HG02884 (cell line): ENCODE measurements at regions not wholly inside any gene's neighbourhood (a gene's known extent, or its start where the extent isn't known, plus 50 kb on each side); places are given as distances from the start of the nearest gene placed in this dataset.
"Not testable (repeated sequence)": the region's sequence is repeated elsewhere in the genome, so short reads cannot be mapped to it uniquely, and the experiment has no call there.

Experiments
- ATAC-seq: cut with Tn5 transposase; IDR thresholded peaks from one replicate; pipeline ENCODE4 v1.9.1; 2021; ENCODE audit warnings: mild to moderate bottlenecking, moderate library complexity; ENCODE audit not compliant: unreplicated experiment

DNA sequence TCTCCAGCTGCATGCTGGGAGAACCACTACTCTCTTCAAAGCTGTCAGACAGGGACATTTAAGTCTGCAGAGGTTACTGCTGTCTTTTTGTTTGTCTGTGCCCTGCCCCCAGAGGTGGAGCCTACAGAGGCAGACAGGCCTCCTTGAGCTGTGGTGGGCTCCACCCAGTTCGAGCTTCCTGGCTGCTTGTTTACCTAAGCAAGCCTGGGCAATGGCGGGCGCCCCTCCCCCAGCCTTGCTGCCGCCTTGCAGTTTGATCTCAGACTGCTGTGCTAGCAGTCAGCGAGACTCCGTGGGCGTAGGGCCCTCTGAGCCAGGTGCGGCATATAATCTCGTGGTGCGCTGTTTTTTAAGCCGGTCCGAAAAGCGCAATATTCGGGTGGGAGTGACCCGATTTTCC is 215.0 kb downstream of the STIM2 start:
- ATAC-seq, result not testable (repeated sequence)

DNA sequence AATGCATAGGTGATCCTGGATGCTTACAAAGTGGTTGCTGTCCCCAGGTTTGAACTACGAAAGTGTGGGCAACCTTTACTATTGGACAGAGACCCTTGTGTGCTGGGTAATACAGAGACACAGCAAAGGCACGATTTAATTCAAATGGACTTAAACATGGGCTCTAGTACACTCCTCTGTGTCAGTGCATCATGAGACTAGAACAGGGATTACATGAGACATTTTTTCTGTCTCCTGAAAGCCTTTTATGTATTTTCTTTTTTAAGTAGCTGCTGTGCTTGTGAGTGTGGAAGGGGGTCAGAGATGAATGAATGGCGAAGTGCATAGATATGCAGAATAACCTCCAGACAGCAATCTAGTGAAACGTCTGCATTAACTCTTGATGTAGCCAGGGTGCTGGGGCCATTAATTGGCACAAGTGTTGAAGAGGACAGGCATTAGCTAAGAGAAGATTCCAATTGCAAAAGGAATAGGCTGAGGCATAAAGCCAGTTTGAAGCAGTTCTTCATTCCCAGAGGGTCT is 218.4 kb downstream of the STIM2 start:
- no peak for ATAC-seq

GRCh38 chr4:27081675-27082586 is 221.3 kb downstream of the STIM2 start:
- no peak for ATAC-seq

GRCh38 chr4:27082776-27083175 is 222.1 kb downstream of the STIM2 start:
- no peak for ATAC-seq

DNA sequence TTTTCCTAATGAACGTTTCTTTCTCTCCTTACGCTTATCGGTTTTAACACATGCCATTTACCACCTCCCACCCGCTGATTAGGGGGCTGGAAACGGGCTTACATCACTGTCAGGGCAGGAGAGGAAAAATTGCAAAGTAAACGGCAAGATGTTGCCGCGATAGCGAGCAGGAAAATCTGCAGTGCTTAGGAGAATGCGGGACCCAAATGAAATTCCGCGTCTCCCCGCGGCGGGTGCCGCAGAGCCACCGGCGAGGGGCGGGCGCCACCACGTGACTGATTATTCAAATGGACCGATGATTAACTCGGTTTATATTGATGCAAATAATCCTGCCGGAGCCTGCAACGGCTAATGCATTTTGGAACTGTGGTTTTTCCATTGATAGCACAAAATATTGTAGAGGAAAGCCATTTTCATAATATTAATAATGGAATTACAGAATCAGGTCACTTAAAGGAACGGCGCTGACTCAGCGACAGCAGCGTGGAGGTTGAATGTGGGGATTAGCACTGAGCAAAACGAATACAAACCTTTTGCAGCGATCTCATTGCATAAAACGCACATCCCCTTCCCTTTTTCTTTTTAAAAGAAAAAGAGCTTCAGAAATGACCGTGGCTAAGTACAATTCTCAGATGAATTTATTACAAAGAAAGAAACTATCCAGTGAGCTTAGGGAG is 224.2 kb downstream of the STIM2 start:
- ATAC-seq, result no peak

DNA sequence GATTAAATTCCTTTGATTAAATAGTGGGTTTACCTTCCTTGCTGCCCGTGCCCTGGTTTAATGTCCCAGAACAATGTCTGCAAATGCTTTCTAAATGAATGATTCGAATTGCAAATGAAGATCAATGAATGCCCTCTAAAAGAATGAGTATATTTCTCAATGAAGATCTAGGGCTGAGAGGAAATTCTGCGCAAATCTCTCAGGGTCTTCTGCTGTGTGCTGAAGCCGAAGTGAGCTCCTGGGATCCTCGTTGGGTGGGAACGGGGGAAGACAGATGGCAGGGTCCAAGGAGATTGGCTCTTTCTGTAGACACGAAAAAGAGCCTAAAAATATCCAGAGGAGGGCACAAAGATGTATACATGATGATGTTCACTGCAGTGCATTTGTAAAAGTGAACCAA is 224.8 kb downstream of the STIM2 start:
- ATAC-seq, result no peak

DNA sequence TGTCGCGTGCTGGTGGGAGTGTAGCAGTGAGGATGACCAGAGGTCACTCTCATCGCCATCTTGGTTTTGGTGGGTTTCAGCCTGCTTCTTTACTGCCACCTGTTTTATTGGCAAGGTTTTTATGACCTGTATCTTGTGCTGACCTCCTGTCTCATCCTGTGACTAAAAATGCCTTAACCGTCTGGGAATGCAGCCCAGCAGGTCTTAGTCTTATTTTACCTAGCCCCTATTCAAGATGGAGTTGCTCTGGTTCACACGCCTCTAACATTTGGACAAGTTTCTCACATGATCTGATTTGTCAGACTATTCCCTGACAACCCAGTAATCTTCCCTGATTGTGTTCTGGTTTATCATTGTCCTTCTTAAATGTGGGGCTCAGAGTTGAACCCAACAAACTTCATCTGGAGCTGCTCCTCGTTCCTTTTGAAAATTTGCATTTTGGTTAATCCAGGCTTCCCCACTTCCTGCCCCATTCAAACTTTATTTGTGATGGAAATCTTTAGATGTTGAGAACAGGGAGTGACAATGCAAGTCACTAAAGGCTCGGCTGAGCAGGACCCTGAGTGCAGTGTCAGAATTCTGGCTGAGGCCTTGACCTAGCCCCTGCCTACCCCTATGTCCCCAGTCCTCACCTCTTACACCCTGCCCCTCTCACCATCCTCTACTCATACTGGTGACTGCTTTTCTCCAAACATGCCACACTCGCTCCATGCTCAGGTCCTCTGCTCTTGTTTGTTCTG is 226.8 kb downstream of the STIM2 start:
- ATAC-seq, result no peak

DNA sequence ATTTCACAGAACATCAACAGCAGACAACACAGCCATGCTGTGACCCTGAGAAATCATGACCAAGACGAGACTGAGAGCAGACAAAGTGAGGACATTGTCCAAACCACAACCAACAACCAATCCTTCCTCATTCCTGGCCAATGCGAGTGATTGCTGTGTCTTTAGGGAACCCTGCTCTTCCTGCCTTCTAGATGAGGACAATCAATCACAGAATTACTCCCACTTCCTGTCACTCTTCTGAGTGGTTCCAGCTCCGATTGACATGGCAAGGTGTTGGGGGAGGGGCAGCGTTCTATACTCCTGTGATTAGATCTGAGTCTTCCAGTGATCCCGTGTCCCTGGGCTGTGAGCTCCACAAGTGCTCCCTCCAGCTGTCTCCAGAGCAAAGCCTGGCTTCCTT is 227.8 kb downstream of the STIM2 start:
- ATAC-seq, result no peak

GRCh38 chr4:27089186-27089585 is 228.5 kb downstream of the STIM2 start:
- no peak for ATAC-seq

DNA sequence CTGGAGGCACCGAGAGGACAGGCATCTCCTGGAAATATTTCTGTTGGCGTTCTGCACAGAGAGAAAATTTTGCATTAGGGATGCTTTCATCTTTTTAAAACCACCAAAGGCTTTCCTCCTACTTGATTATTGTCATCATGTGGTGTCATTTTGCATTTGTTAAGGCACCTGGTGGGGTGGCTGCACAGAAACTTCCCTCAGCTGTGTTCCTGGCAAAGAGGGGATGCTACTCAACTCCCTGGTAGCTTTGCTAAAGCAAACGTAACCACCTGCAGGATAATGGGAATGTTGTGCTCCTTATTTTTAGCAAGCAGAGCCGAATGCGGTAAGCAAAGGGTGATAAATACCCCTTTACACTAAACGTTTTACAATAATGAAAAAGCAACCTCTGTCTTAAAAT is 229.8 kb downstream of the STIM2 start:
- ATAC-seq, result no peak

DNA sequence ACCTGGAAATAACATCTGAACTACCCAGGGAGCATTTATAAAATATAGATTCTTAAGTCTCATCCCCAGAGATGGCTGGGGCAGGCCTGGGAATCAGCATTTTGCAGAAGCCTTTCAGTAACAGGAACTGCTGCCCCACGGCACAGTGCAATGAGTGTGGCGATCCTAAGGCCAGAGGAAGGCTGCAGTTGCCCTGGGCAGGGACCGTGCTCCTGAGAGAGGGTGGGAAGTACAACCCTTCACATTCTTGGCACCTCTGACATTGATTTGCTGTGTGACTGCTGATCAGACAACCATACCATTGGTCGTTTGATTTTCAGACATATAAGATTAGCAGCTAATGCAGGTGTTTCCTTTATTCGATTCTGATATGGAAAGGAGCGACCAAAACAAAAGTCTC is 233.6 kb downstream of the STIM2 start:
- ATAC-seq, result no peak

- no peak for ATAC-seq
Observed at GRCh38 chr4:27094783-27095182, 234.1 kb downstream of the STIM2 start.

- ATAC-seq, result no peak
Observed at GRCh38 chr4:27096142-27096824, 235.6 kb downstream of the STIM2 start.

DNA sequence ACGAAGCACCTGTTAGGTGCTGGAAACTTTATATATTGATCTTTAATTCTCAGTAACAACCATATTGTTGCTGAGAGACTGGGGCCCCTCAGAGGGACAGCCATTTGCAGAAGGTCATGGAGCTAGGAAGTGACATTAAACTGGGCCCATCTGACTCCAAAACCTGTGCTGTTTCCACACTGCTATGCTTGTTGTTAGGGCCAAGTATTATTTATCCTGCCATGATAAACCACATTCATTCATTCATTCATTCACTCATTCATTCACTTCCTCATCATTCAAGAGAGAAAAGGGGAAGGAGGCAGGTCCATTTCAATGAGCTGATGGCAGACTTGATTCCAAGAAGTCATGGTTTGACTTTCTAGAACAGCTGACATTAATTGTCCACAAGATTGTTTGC is 237.4 kb downstream of the STIM2 start:
- no peak for ATAC-seq

DNA sequence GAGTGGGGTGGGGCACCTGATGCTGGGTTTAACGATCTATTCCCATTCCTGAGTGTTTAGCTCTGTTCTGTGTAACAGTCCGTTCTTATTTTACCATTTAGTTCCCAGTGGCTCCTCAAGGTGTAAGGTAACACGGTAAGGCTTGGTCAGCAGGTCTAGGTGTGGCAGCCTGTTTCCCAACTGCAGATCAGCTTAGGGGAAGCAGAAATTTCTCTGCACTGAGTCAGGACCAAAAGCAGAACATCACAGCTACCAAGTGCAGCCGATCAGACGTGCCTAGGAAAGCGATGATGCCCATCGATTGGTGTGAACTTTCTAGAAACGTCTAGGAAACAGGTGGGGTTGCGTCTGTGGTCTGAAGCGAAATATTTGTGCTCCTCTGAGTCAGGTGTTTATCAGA is 240.1 kb downstream of the STIM2 start:
- no peak for ATAC-seq

GRCh38 chr4:27101126-27101525 is 240.5 kb downstream of the STIM2 start:
- ATAC-seq, result no peak

- no peak for ATAC-seq
Observed at GRCh38 chr4:27101561-27101960, 240.9 kb downstream of the STIM2 start.

- no peak for ATAC-seq
Observed at GRCh38 chr4:27111627-27112026, 251.0 kb downstream of the STIM2 start.

GRCh38 chr4:27112587-27112986 is 251.9 kb downstream of the STIM2 start:
- ATAC-seq, result no peak

GRCh38 chr4:27115221-27115620 is 254.6 kb downstream of the STIM2 start:
- no peak for ATAC-seq

- ATAC-seq, result no peak
Observed at GRCh38 chr4:27117453-27117852, 256.8 kb downstream of the STIM2 start.
